ENCODE measurements at regions not wholly inside any gene's neighbourhood (a gene's known extent, or its start where the extent isn't known, plus 50 kb on each side); places are given as distances from the start of the nearest gene placed in this dataset.
"Not testable (repeated sequence)": the region's sequence is repeated elsewhere in the genome, so short reads cannot be mapped to it uniquely, and the experiment has no call there.

- DNase-seq (ENCODE audit: low spot score), result no peak
- H3K27me3 ChIP-seq, result no peaks in the 10 kb centered on the region
- H3K4me3 ChIP-seq, result no peak overlapping the region
- H3K9me3 ChIP-seq, result no peaks in the 10 kb centered on the region
- no peak for TF ChIP-seq CTCF (IDR thresholded peaks at IDR 0.05)
- H3K27ac ChIP-seq, result no peak overlapping the region
- H3K36me3 ChIP-seq, result no peaks in the 10 kb centered on the region
- no peaks in the 10 kb centered on the region for H3K4me1 ChIP-seq
These were observed 937.7 kb downstream of the CDH8 start for GRCh38 chr16:61098505-61098904.

- not testable (repeated sequence) for H3K9me3 ChIP-seq; DNase-seq (ENCODE audit: low spot score); H3K36me3 ChIP-seq; H3K27ac ChIP-seq; H3K27me3 ChIP-seq; H3K4me3 ChIP-seq; H3K4me1 ChIP-seq
These were observed 944.9 kb downstream of the CDH8 start for GRCh38 chr16:61091300-61091699.

- no peak for TF ChIP-seq CTCF (IDR thresholded peaks at IDR 0.05)
- Histone ChIP-seq H3K36me3 (no peaks in the 10 kb centered on the region), H3K27ac (no peak overlapping the region), H3K27me3 (no peaks in the 10 kb centered on the region), H3K4me1 (no peaks in the 10 kb centered on the region), H3K4me3 (no peak overlapping the region), H3K9me3 (no peaks in the 10 kb centered on the region)
- DNase-seq (ENCODE audit: low spot score), result no peak
These were observed 952.5 kb downstream of the CDH8 start for GRCh38 chr16:61083711-61084110.

GRCh38 chr16:61074324-61074723, 961.9 kb downstream of the CDH8 start:
- Histone ChIP-seq H3K4me1 (no peaks in the 10 kb centered on the region), H3K27me3 (no peaks in the 10 kb centered on the region), H3K9me3 (peaks cover 0 to 19% of the 10 kb centered on the region in 2 donors), H3K4me3 (no peak overlapping the region), H3K27ac (no peak overlapping the region), H3K36me3 (no peaks in the 10 kb centered on the region)
- no peak for DNase-seq (ENCODE audit: low spot score)
- TF ChIP-seq CTCF (IDR thresholded peaks at IDR 0.05), result no peak

GRCh38 chr16:61057635-61058034, 978.6 kb downstream of the CDH8 start:
- Histone ChIP-seq H3K27ac (no peak overlapping the region), H3K36me3 (no peaks in the 10 kb centered on the region), H3K4me3 (no peak overlapping the region), H3K27me3 (no peaks in the 10 kb centered on the region), H3K4me1 (no peaks in the 10 kb centered on the region), H3K9me3 (no peaks in the 10 kb centered on the region)
- no peak for DNase-seq (ENCODE audit: low spot score)
- TF ChIP-seq CTCF (IDR thresholded peaks at IDR 0.05), result no peak

- Histone ChIP-seq H3K9me3 (no peaks in the 10 kb centered on the region), H3K4me1 (no peaks in the 10 kb centered on the region), H3K4me3 (no peak overlapping the region), H3K27me3 (no peaks in the 10 kb centered on the region), H3K36me3 (no peaks in the 10 kb centered on the region), H3K27ac (no peak overlapping the region)
- TF ChIP-seq CTCF (IDR thresholded peaks at IDR 0.05), result no peak
- DNase-seq (ENCODE audit: low spot score), result no peak
These were observed 985.7 kb downstream of the CDH8 start for GRCh38 chr16:61050547-61050946.
